Adrenal gland (tissue), 9 donors: ENCODE measurements at regions not wholly inside any gene's neighbourhood (a gene's known extent, or its start where the extent isn't known, plus 50 kb on each side); places are given as distances from the start of the nearest gene placed in this dataset.

Experiments used
- DNase-seq, 7 donors: peaks; one replicate each; pipeline ENCODE4 v3.0.0-alpha.2; 2019 to 2020
- H3K27ac ChIP-seq, 5 donors: fragments of 200-600 bp; sonication (generic) in 4 of 5; 1 replicate in 3 of 5; 2 replicates in 2 of 5; pipeline versions ENCODE4 v1.5.1 to v1.8.0; 2016 to 2020; ENCODE audit warnings: mild to moderate bottlenecking in 1 of 5
- H3K27me3 ChIP-seq: fragments of 200-600 bp; 2 replicates; pipeline ENCODE4 v1.8.0; 2021
- H3K36me3 ChIP-seq, 2 donors: fragments of 200-600 bp; replicated peaks in 1 of 2; 1 replicate in 1 of 2; 2 replicates in 1 of 2; pipeline versions ENCODE4 v1.5.1 to v1.8.0; 2018 to 2022
- H3K4me1 ChIP-seq, 2 donors: fragments of 200-600 bp; replicated peaks in 1 of 2; 1 replicate in 1 of 2; 2 replicates in 1 of 2; pipeline versions ENCODE4 v1.5.1 to v1.8.0; 2018 to 2021
- H3K4me3 ChIP-seq, 4 donors: fragments of 200-600 bp; sonication (generic) in 3 of 4; one replicate each; pipeline ENCODE4 v1.5.1; 2016 to 2018
- H3K9me3 ChIP-seq, 3 donors: fragments of 200-600 bp; sonication (generic) in 1 of 3; replicated peaks in 1 of 3; 1 replicate in 2 of 3; 2 replicates in 1 of 3; pipeline versions ENCODE4 v1.5.1 to v1.8.0; 2016 to 2021
- CTCF ChIP-seq, 6 experiments: fragments of 450-650 bp in 4 of 6; fragments of 200-600 bp in 2 of 6; sonication (generic) in 1 of 6; IDR thresholded peaks; 1 replicate in 5 of 6; 2 replicates in 1 of 6; pipeline versions ENCODE4 v1.5.1 to v1.8.0; 2016 to 2021; ENCODE audit warnings: antibody characterized with exemption in 6 of 6, mild to moderate bottlenecking in 2 of 6, moderate library complexity in 1 of 6
- POLR2A ChIP-seq, 2 donors: fragments of 450-650 bp; IDR thresholded peaks; one replicate each; pipeline ENCODE4 v1.6.1; 2017; ENCODE audit warnings: antibody characterized with exemption in 2 of 2, mild to moderate bottlenecking in 2 of 2, moderate library complexity in 1 of 2
- WGBS, 4 donors: extraction: QIAGEN DNeasy Blood & Tissue Kit in 2 of 4; methylation state at CpG; one replicate each; pipeline versions ENCODE4 v1.1.5 to v1.1.7; 2013 to 2017; 5-methylcytosine and 5-hydroxymethylcytosine counted together
- intact Hi-C, 2 donors: fragments of 100-400 bp; cut with DNase I; formaldehyde crosslinking; loops; one replicate each; pipeline versions ENCODE4 v1.14.1 to v1.15.0; 2022 to 2023
- donor health status: healthy with polysubstance abuse.
- donor health status: Bipolar disorder and iron deficiency.
- donor health status: DM: yes; HTN: yes; CAD: no.
- donor health status: DM: no; HTN: no; CAD: no.
- donor health status: DM: no; HTN: no; CAD: no.

- WGBS, 4 donors = 30 to 42% (median 41%) methylated on average over 2 of the region's 2 CpGs
- TF ChIP-seq CTCF (IDR thresholded peaks at IDR 0.05) (no peak), POLR2A (IDR thresholded peaks at IDR 0.05) (no peak)
- Histone ChIP-seq H3K9me3 (no peaks in the 10 kb centered on the region), H3K27me3 (no peaks in the 10 kb centered on the region), H3K4me1 (no peaks in the 10 kb centered on the region), H3K27ac (no peak overlapping the region), H3K36me3 (no peaks in the 10 kb centered on the region), H3K4me3 (no peak overlapping the region)
- no peak for DNase-seq
- intact Hi-C loops = no loop called here
Observed at GRCh38 chr12:97132270-97132669, 225.2 kb downstream of the NEDD1 start.

GRCh38 chr12:97134495-97134894 is 227.4 kb downstream of the NEDD1 start:
- 60 to 77% (median 67%) methylated on average over 1 of the region's 1 CpG for WGBS, 4 donors
- Histone ChIP-seq H3K27me3 (no peaks in the 10 kb centered on the region), H3K9me3 (no peaks in the 10 kb centered on the region), H3K4me1 (no peaks in the 10 kb centered on the region), H3K27ac (no peak overlapping the region), H3K4me3 (no peak overlapping the region), H3K36me3 (no peaks in the 10 kb centered on the region)
- DNase-seq = no peak
- TF ChIP-seq CTCF (IDR thresholded peaks at IDR 0.05) (no peak), POLR2A (IDR thresholded peaks at IDR 0.05) (no peak)
- intact Hi-C loops = no loop called here

GRCh38 chr12:97140355-97140754 is 233.3 kb downstream of the NEDD1 start:
- H3K36me3 ChIP-seq = no peaks in the 10 kb centered on the region
- H3K27ac ChIP-seq = no peak overlapping the region
- 58 to 64% (median 59%) methylated on average over 4 of the region's 4 CpGs for WGBS, 4 donors
- H3K4me3 ChIP-seq = no peak overlapping the region
- no peaks in the 10 kb centered on the region for H3K4me1 ChIP-seq
- TF ChIP-seq CTCF (IDR thresholded peaks at IDR 0.05) (no peak), POLR2A (IDR thresholded peaks at IDR 0.05) (no peak)
- intact Hi-C loops = no loop called here
- H3K9me3 ChIP-seq = no peaks in the 10 kb centered on the region
- no peak for DNase-seq
- H3K27me3 ChIP-seq = no peaks in the 10 kb centered on the region

DNA sequence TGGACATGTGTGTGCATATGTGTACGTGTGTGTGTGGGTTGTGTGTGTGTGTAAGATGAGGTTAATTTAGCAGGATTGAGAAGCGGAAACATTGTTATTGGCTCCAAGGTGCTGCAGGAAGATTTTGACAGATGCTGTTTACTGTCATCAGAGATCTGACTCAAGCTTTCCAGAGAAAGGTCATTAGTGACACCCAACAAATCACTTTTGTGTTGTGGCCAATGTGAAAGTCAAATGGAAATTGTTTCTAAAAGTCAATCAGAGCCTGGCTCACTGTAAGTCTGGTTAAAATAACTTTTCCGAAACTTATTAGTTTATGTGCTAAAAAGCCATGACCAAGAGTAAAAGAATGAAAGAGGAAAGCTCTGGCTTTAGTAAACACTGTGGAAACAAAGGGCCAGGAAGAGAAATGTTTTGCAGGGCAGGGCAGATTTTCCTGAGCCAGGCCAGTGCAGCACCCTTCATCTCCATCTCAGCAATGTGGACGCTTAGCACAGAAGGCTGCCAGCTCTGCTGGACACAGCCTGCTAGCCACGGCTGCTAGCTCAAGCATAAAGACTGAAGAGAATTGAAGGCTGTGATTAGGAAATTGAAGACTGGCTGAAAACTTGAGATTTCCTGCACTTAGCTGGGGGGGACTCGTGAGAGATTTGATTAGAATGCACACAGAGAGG is 235.8 kb downstream of the NEDD1 start:
- 42 to 48% (median 47%) methylated on average over 6 of the region's 6 CpGs for WGBS, 4 donors
- TF ChIP-seq CTCF (IDR thresholded peaks at IDR 0.05) (no peak), POLR2A (IDR thresholded peaks at IDR 0.05) (no peak)
- Histone ChIP-seq H3K4me3 (no peak overlapping the region), H3K27ac (no peak overlapping the region), H3K4me1 (no peaks in the 10 kb centered on the region), H3K36me3 (no peaks in the 10 kb centered on the region), H3K9me3 (no peaks in the 10 kb centered on the region), H3K27me3 (no peaks in the 10 kb centered on the region)
- no peak for DNase-seq
- intact Hi-C loops = no loop called here
